OCI-LY3 (cell line): ENCODE measurements at regions not wholly inside any gene's neighbourhood (a gene's known extent, or its start where the extent isn't known, plus 50 kb on each side); places are given as distances from the start of the nearest gene placed in this dataset.

Experiments
- H2AFZ ChIP-seq: fragments of 200-600, 300-600 bp; shearing (Covaris generic); 2 replicates; pipeline ENCODE4 v1.6.0; 2014; ENCODE audit warnings: antibody characterized with exemption, low read depth, low read length
- H3K27ac ChIP-seq: fragments of 200-600, 300-600 bp; sonication (generic); 2 replicates; pipeline ENCODE4 v1.5.1; 2014; ENCODE audit warnings: mild to moderate bottlenecking, low read length, moderate library complexity, mixed read lengths
- H3K27me3 ChIP-seq: fragments of 200-600, 300-600 bp; sonication (generic); 2 replicates; pipeline ENCODE4 v1.6.1; 2014; ENCODE audit warnings: low read depth, low read length, mixed read lengths
- H3K36me3 ChIP-seq: fragments of 200-600, 300-600 bp; sonication (generic); replicated peaks from 2 replicates; pipeline ENCODE3; 2014; ENCODE audit warnings: low read depth, low read length, mixed read lengths
- H3K4me1 ChIP-seq: fragments of 300-600, 200-600 bp; sonication (generic); 2 replicates; pipeline ENCODE4 v1.6.1; 2014; ENCODE audit warnings: low read length, mixed read lengths
- H3K4me2 ChIP-seq: fragments of 200-600, 300-600 bp; sonication (generic); 2 replicates; pipeline ENCODE4 v1.6.1; 2014; ENCODE audit warnings: low read length, mixed read lengths
- H3K4me3 ChIP-seq: fragments of 300-600, 200-600 bp; sonication (generic); 2 replicates; pipeline ENCODE4 v1.5.1; 2014; ENCODE audit warnings: antibody characterized with exemption, mild to moderate bottlenecking, low read length, moderate library complexity
- H3K79me2 ChIP-seq: fragments of 300-600, 200-600 bp; shearing (Covaris generic); 2 replicates; pipeline ENCODE4 v1.6.1; 2014; ENCODE audit warnings: mild to moderate bottlenecking, low read length, mixed read lengths
- H3K9ac ChIP-seq: fragments of 300-600, 200-600 bp; shearing (Covaris generic); 2 replicates; pipeline ENCODE4 v1.6.0; 2014; ENCODE audit warnings: mild to moderate bottlenecking, low read length, moderate library complexity
- H3K9me3 ChIP-seq: fragments of 200-600, 300-600 bp; shearing (Covaris generic); 2 replicates; pipeline ENCODE4 v1.6.1; 2014; ENCODE audit warnings: low read length, mixed read lengths; ENCODE audit not compliant: insufficient read depth
- H4K20me1 ChIP-seq: fragments of 200-600, 300-600 bp; sonication (generic); 2 replicates; pipeline ENCODE4 v1.6.1; 2016; ENCODE audit warnings: low read length, mixed read lengths; ENCODE audit not compliant: insufficient read depth
- EZH2phosphoT487 ChIP-seq: fragments of 200-600 bp; shearing (Covaris generic); IDR thresholded peaks from 2 replicates; pipeline ENCODE4 v1.6.1; 2018; ENCODE audit warnings: antibody characterized with exemption, mixed run types, low read depth
- TF ChIP-seq, protein P1 (sequence below): fragments of 200-600, 300-600 bp; sonication (generic); IDR thresholded peaks from 2 replicates; pipeline ENCODE4 v1.5.1; 2014; ENCODE audit warnings: antibody characterized with exemption, low read length, low read depth

DNA sequence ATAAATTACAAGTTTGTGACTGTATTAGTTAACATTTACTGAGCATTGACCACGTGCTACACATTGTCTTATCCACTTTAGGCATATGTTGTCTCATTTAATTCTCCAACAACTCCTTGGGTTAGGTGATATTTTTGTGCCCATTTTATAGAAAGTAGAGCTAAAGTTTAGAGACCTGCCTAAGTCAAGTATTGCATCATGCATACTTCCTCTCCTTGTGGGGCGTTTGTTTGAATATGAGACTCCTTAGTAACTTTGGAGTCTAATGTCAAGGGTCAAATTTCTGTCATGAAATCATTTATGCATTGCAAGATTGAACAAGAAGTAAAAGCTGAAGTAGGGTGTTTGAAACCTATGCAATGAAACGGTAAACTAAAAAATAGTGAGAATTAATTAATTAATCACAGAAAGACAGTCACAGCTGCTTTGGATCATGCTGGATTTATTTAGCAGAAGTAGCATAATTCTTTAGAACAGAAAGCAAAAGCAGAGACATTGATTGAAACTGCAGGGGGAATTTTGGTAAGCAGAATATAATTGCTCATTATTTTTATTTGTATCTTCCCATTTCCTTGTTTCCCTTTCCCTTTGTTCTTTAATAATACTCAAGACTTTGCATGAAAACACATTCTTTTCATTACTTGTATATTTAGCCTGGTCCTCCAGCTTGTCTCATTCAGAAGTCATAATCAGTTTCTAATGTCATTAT is 1374.4 kb upstream of the GJE1 start:
- Histone ChIP-seq H3K27me3 (no peaks in the 10 kb centered on the region), H3K4me3 (no peak overlapping the region), H3K9ac (no peak overlapping the region), H3K79me2 (no peaks in the 10 kb centered on the region), H3K9me3 (no peaks in the 10 kb centered on the region), H3K4me2 (no peak overlapping the region), H3K4me1 (no peaks in the 10 kb centered on the region), H2AFZ (no peak overlapping the region), H3K36me3 (no peaks in the 10 kb centered on the region), H4K20me1 (no peaks in the 10 kb centered on the region), H3K27ac (no peak overlapping the region)
- TF ChIP-seq, protein P1, sequence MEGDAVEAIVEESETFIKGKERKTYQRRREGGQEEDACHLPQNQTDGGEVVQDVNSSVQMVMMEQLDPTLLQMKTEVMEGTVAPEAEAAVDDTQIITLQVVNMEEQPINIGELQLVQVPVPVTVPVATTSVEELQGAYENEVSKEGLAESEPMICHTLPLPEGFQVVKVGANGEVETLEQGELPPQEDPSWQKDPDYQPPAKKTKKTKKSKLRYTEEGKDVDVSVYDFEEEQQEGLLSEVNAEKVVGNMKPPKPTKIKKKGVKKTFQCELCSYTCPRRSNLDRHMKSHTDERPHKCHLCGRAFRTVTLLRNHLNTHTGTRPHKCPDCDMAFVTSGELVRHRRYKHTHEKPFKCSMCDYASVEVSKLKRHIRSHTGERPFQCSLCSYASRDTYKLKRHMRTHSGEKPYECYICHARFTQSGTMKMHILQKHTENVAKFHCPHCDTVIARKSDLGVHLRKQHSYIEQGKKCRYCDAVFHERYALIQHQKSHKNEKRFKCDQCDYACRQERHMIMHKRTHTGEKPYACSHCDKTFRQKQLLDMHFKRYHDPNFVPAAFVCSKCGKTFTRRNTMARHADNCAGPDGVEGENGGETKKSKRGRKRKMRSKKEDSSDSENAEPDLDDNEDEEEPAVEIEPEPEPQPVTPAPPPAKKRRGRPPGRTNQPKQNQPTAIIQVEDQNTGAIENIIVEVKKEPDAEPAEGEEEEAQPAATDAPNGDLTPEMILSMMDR: no peak
- no peak for TF ChIP-seq EZH2phosphoT487

DNA sequence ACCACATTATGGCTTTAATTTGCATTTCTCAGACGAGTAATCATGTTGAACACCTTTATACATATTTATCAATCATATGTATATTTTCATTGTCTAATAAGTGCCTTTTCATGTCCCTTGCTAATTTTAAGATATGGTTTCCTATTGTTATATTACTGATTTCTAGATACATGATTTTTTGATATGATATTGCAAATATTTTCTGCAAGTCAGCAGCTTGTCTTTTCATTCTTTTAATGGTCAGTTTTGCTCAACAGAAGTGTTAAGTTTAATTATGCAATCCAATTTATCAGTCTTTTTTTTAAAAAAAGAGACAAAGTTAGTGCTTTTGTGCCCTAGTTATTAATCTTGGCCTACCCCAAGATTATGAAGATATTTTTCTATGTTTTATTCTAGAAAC is 1377.8 kb upstream of the CITED2 start:
- Histone ChIP-seq H3K9ac (no peak overlapping the region), H4K20me1 (no peaks in the 10 kb centered on the region), H3K4me2 (no peak overlapping the region), H3K36me3 (no peaks in the 10 kb centered on the region), H3K9me3 (no peaks in the 10 kb centered on the region), H3K4me3 (no peak overlapping the region), H3K79me2 (no peaks in the 10 kb centered on the region), H3K27ac (no peak overlapping the region), H3K27me3 (no peaks in the 10 kb centered on the region), H2AFZ (no peak overlapping the region), H3K4me1 (no peaks in the 10 kb centered on the region)
- TF ChIP-seq, protein P1: no peak
- no peak for TF ChIP-seq EZH2phosphoT487

DNA sequence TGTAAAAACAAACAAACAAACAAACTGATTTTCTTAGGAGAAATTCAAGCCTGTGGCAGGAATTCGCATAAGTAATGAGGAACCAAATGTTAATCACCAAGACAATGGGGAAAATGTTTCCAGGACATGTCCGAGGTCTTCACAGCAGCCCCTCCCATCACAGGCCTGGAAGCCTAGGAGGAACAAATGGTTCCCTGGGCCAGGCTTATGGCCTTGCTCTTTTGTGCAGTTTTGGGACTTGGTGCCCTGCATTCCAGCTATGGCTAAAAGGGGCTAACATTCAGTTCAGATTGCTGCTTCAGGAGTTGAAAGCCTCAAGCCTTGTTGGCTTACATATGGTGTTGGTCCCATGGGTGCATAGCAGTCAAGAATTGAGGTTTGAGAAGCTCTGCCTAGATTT is 1372.7 kb upstream of the CITED2 start:
- no peaks in the 10 kb centered on the region for H4K20me1 ChIP-seq
- H3K4me3 ChIP-seq: no peak overlapping the region
- no peak overlapping the region for H2AFZ ChIP-seq
- TF ChIP-seq, protein P1: no peak
- no peak for TF ChIP-seq EZH2phosphoT487
- no peaks in the 10 kb centered on the region for H3K27me3 ChIP-seq
- H3K4me1 ChIP-seq: peaks cover 5% of the 10 kb centered on the region
- H3K4me2 ChIP-seq: no peak overlapping the region
- H3K27ac ChIP-seq: no peak overlapping the region
- H3K9me3 ChIP-seq: no peaks in the 10 kb centered on the region
- H3K36me3 ChIP-seq: no peaks in the 10 kb centered on the region
- no peak overlapping the region for H3K9ac ChIP-seq
- no peaks in the 10 kb centered on the region for H3K79me2 ChIP-seq

DNA sequence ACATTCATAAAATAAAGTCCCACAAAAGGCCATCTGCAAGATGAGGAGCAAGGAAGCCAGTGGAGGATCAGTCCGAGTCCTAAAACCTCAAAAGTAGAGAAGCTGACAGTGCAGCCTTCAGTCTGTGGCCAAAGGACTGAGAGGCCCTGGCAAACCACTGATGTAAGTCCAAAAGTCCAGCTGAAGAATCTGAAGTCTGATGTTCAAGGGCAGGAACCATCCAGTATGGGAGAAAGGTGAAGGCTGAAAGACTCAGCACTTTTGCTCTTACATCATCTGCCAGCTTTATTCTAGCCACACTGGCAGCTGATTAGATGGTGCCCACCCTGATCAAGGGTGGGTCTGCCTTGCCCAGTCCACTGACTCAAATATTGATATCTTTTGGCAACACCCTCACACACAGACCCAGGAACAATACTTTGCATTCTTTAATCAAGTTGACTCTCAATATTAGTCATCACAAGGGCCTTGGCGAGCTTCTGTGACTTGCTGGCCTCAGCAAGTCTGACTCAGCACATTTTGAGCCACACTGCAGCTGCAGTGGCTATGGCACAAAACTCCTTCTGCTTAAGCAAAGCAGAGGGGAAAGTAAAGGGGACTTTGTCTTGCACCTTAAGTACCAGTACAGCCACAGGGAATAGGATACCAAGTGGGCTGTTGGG is 1370.3 kb upstream of the CITED2 start:
- no peak overlapping the region for H3K9ac ChIP-seq
- H3K4me3 ChIP-seq: no peak overlapping the region
- H2AFZ ChIP-seq: no peak overlapping the region
- no peak overlapping the region for H3K4me2 ChIP-seq
- no peak overlapping the region for H3K27ac ChIP-seq
- peaks cover 5% of the 10 kb centered on the region for H3K4me1 ChIP-seq
- H3K9me3 ChIP-seq: no peaks in the 10 kb centered on the region
- no peaks in the 10 kb centered on the region for H4K20me1 ChIP-seq
- TF ChIP-seq, protein P1: no peak
- no peak for TF ChIP-seq EZH2phosphoT487
- no peaks in the 10 kb centered on the region for H3K79me2 ChIP-seq
- H3K36me3 ChIP-seq: no peaks in the 10 kb centered on the region
- H3K27me3 ChIP-seq: no peaks in the 10 kb centered on the region
